GM23338 (cell line): ENCODE measurements at regions not wholly inside any gene's neighbourhood (a gene's known extent, or its start where the extent isn't known, plus 50 kb on each side); places are given as distances from the start of the nearest gene placed in this dataset.

Experiments used
- ATAC-seq: fragments of 200-7000 bp; cut with Tn5 transposase; 3 replicates; pipeline ENCODE4 v1.9.1; 2020
- DNase-seq: peaks from one replicate; pipeline ENCODE4 v3.0.0-alpha.2; 2015; ENCODE audit warnings: low spot score
- H2AFZ ChIP-seq: fragments of 200-600 bp; sonication (generic); 2 replicates; pipeline ENCODE4 v1.8.0; 2016; ENCODE audit warnings: antibody characterized with exemption, mild to moderate bottlenecking, moderate library complexity
- H3F3A ChIP-seq: fragments of 200-600 bp; sonication (generic); replicated peaks from 2 replicates; pipeline ENCODE4 v1.8.0; 2017; ENCODE audit warnings: antibody characterized with exemption, mixed run types, low read depth
- H3K27ac ChIP-seq: fragments of 200-600 bp; sonication (generic); 2 replicates; pipeline ENCODE4 v1.6.1; 2016; ENCODE audit warnings: low read depth
- H3K27me3 ChIP-seq: fragments of 200-600 bp; sonication (generic); 2 replicates; pipeline ENCODE4 v1.8.0; 2016; ENCODE audit warnings: mild to moderate bottlenecking, mixed run types, moderate library complexity; ENCODE audit not compliant: insufficient read depth
- H3K36me3 ChIP-seq: fragments of 200-600 bp; sonication (generic); 2 replicates; pipeline ENCODE4 v1.8.0; 2016; ENCODE audit warnings: mild to moderate bottlenecking; ENCODE audit not compliant: insufficient read depth
- H3K4me1 ChIP-seq: fragments of 200-600 bp; sonication (generic); 2 replicates; pipeline ENCODE4 v1.8.0; 2016; ENCODE audit warnings: mild to moderate bottlenecking, moderate library complexity; ENCODE audit not compliant: insufficient read depth
- H3K4me2 ChIP-seq: fragments of 200-600 bp; sonication (generic); 2 replicates; pipeline ENCODE4 v1.7.1; 2017; ENCODE audit warnings: mixed run types
- H3K4me3 ChIP-seq: fragments of 200-600 bp; sonication (generic); 2 replicates; pipeline ENCODE4 v1.6.1; 2016; ENCODE audit warnings: mixed run types
- H3K79me2 ChIP-seq: fragments of 200-600 bp; sonication (generic); replicated peaks from 2 replicates; pipeline ENCODE4 v1.8.0; 2017; ENCODE audit warnings: mild to moderate bottlenecking; ENCODE audit not compliant: insufficient read depth
- H3K9me2 ChIP-seq: fragments of 200-600 bp; sonication (generic); 2 replicates; pipeline ENCODE4 v1.8.0; 2017; ENCODE audit not compliant: insufficient read depth
- H4K20me1 ChIP-seq: fragments of 200-600 bp; sonication (generic); replicated peaks from 2 replicates; pipeline ENCODE4 v1.8.0; 2017; ENCODE audit warnings: mild to moderate bottlenecking; ENCODE audit not compliant: insufficient read depth
- H3K27ac Mint-ChIP-seq: 2 replicates; pipeline ENCODE4 v1.8.0; 2020; ENCODE audit warnings: inconsistent platforms, mild to moderate bottlenecking, moderate library complexity, mixed read lengths
- H3K27me3 Mint-ChIP-seq: 3 replicates; pipeline ENCODE4 v1.8.0; 2022; ENCODE audit warnings: low read depth, mild to moderate bottlenecking, moderate library complexity, mixed read lengths, inconsistent platforms; ENCODE audit not compliant: insufficient read depth, poor library complexity
- H3K36me3 Mint-ChIP-seq: 3 replicates; pipeline ENCODE4 v1.8.0; 2021; ENCODE audit warnings: low read depth, mild to moderate bottlenecking, inconsistent platforms, moderate library complexity, mixed read lengths
- H3K4me1 Mint-ChIP-seq: 3 replicates; pipeline ENCODE4 v1.8.0; 2020; ENCODE audit warnings: mild to moderate bottlenecking, inconsistent platforms, mixed read lengths
- H3K4me3 Mint-ChIP-seq: 3 replicates; pipeline ENCODE4 v1.8.0; 2021; ENCODE audit warnings: moderate library complexity, mild to moderate bottlenecking, inconsistent platforms, mixed read lengths
- H3K9me3 Mint-ChIP-seq: 3 replicates; pipeline ENCODE4 v1.8.0; 2020; ENCODE audit warnings: moderate library complexity, mild to moderate bottlenecking, inconsistent platforms, mixed read lengths
- CREB1 ChIP-seq: fragments of 250-450 bp; sonication (Bioruptor Pico); IDR thresholded peaks from 2 replicates; pipeline ENCODE4 v1.5.0; 2020; ENCODE audit warnings: low read depth, mild to moderate bottlenecking, moderate library complexity
- CTCF ChIP-seq, 2 experiments: fragments of 200-600 bp in 1 of 2; sonication (generic) in 1 of 2; conservative IDR thresholded peaks; 2 replicates each; pipeline versions ENCODE4 v1.5.1 to v1.6.1; 2016 to 2017; ENCODE audit warnings: antibody characterized with exemption in 2 of 2, low read depth in 2 of 2, mild to moderate bottlenecking in 2 of 2, moderate library complexity in 1 of 2
- EZH2 ChIP-seq: fragments of 200-600 bp; sonication (generic); IDR thresholded peaks from one replicate; pipeline ENCODE4 v1.8.0; 2017; ENCODE audit warnings: antibody characterized with exemption, mild to moderate bottlenecking, low read depth; ENCODE audit not compliant: unreplicated experiment
- EZH2phosphoT487 ChIP-seq: fragments of 200-600 bp; sonication (generic); IDR thresholded peaks from one replicate; pipeline ENCODE4 v1.8.1; 2018; ENCODE audit warnings: antibody characterized with exemption; ENCODE audit not compliant: unreplicated experiment
- JUNB ChIP-seq: IDR thresholded peaks from one replicate; pipeline ENCODE4 v1.6.1; 2016; ENCODE audit warnings: antibody characterized with exemption; ENCODE audit not compliant: unreplicated experiment
- NANOG ChIP-seq: IDR thresholded peaks from 2 replicates; pipeline ENCODE4 v1.6.1; 2016; ENCODE audit warnings: antibody characterized with exemption, borderline replicate concordance
- POLR2AphosphoS5 ChIP-seq: IDR thresholded peaks from 2 replicates; pipeline ENCODE4 v1.6.1; 2016; ENCODE audit warnings: antibody characterized with exemption, low read depth
- STAT1 ChIP-seq: IDR thresholded peaks from one replicate; pipeline ENCODE4 v1.6.1; 2016; ENCODE audit warnings: antibody characterized with exemption; ENCODE audit not compliant: unreplicated experiment
- ZNF114 ChIP-seq: fragments of 250-450 bp; sonication (Bioruptor Pico); IDR thresholded peaks from 2 replicates; pipeline ENCODE4 v1.5.0; 2020; ENCODE audit warnings: mild to moderate bottlenecking, moderate library complexity
- ZNF331 ChIP-seq: fragments of 250-450 bp; sonication (Bioruptor Pico); IDR thresholded peaks from 2 replicates; pipeline ENCODE4 v1.5.0; 2020; ENCODE audit warnings: low read depth, mild to moderate bottlenecking, moderate library complexity
- ZNF462 ChIP-seq: fragments of 250-450 bp; sonication (Bioruptor Pico); IDR thresholded peaks from 2 replicates; pipeline ENCODE4 v1.5.0; 2020; ENCODE audit warnings: mild to moderate bottlenecking, moderate library complexity
- TF ChIP-seq, protein P1 (sequence below): IDR thresholded peaks from one replicate; pipeline ENCODE4 v1.6.1; 2018; ENCODE audit warnings: antibody characterized with exemption; ENCODE audit not compliant: unreplicated experiment

- Mint-ChIP-seq H3K27ac (no peak overlapping the region), H3K9me3 (no peaks in the 10 kb centered on the region), H3K27me3 (peaks cover 2% of the 10 kb centered on the region), H3K36me3 (no peaks in the 10 kb centered on the region), H3K4me1 (peaks cover 20% of the 10 kb centered on the region), H3K4me3 (no peak overlapping the region)
- Histone ChIP-seq H3K4me3 (no peak overlapping the region), H3K4me1 (peaks cover 18% of the 10 kb centered on the region), H3F3A (no peaks in the 10 kb centered on the region), H2AFZ (no peak overlapping the region), H4K20me1 (no peaks in the 10 kb centered on the region), H3K36me3 (no peaks in the 10 kb centered on the region), H3K79me2 (no peaks in the 10 kb centered on the region), H3K27me3 (no peaks in the 10 kb centered on the region), H3K27ac (no peak overlapping the region), H3K4me2 (no peak overlapping the region), H3K9me2 (peaks cover 6% of the 10 kb centered on the region)
- TF ChIP-seq JUNB = no peak
- DNase-seq = no peak
- ATAC-seq = no peak
Measured at GRCh38 chr11:33488971-33489370, 211.7 kb downstream of the C11orf91 start.

GRCh38 chr11:33480626-33481025 lies 220.0 kb downstream of the C11orf91 start:
- no peak for DNase-seq
- no peak overlapping the region for H3K4me3 ChIP-seq
- H3F3A ChIP-seq = no peaks in the 10 kb centered on the region
- ATAC-seq = no peak
- H3K79me2 ChIP-seq = no peaks in the 10 kb centered on the region
- peaks cover 17% of the 10 kb centered on the region for H3K4me1 ChIP-seq
- no peak overlapping the region for H2AFZ ChIP-seq
- H3K36me3 Mint-ChIP-seq = no peaks in the 10 kb centered on the region
- no peaks in the 10 kb centered on the region for H3K36me3 ChIP-seq
- H3K27me3 Mint-ChIP-seq = peaks cover 2% of the 10 kb centered on the region
- no peaks in the 10 kb centered on the region for H3K27me3 ChIP-seq
- H3K27ac Mint-ChIP-seq = no peak overlapping the region
- H4K20me1 ChIP-seq = no peaks in the 10 kb centered on the region
- H3K4me3 Mint-ChIP-seq = no peak overlapping the region
- H3K4me2 ChIP-seq = no peak overlapping the region
- no peaks in the 10 kb centered on the region for H3K9me3 Mint-ChIP-seq
- peaks cover 1% of the 10 kb centered on the region for H3K9me2 ChIP-seq
- TF ChIP-seq NANOG (no peak), STAT1 (no peak), ZNF114 (no peak), POLR2AphosphoS5 (no peak), ZNF462 (CRISPR knock-in tag) (no peak), EZH2phosphoT487 (no peak), ZNF331 (CRISPR knock-in tag) (no peak), EZH2 (no peak), CTCF (conservative IDR thresholded peaks at IDR 0.05; ENCODE audit: low read depth in 2 of 2) (no peak), CREB1 (CRISPR knock-in tag) (no peak), JUNB (no peak)
- TF ChIP-seq, protein P1, sequence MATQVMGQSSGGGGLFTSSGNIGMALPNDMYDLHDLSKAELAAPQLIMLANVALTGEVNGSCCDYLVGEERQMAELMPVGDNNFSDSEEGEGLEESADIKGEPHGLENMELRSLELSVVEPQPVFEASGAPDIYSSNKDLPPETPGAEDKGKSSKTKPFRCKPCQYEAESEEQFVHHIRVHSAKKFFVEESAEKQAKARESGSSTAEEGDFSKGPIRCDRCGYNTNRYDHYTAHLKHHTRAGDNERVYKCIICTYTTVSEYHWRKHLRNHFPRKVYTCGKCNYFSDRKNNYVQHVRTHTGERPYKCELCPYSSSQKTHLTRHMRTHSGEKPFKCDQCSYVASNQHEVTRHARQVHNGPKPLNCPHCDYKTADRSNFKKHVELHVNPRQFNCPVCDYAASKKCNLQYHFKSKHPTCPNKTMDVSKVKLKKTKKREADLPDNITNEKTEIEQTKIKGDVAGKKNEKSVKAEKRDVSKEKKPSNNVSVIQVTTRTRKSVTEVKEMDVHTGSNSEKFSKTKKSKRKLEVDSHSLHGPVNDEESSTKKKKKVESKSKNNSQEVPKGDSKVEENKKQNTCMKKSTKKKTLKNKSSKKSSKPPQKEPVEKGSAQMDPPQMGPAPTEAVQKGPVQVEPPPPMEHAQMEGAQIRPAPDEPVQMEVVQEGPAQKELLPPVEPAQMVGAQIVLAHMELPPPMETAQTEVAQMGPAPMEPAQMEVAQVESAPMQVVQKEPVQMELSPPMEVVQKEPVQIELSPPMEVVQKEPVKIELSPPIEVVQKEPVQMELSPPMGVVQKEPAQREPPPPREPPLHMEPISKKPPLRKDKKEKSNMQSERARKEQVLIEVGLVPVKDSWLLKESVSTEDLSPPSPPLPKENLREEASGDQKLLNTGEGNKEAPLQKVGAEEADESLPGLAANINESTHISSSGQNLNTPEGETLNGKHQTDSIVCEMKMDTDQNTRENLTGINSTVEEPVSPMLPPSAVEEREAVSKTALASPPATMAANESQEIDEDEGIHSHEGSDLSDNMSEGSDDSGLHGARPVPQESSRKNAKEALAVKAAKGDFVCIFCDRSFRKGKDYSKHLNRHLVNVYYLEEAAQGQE = no peak
- peaks cover 12% of the 10 kb centered on the region for H3K4me1 Mint-ChIP-seq
- no peak overlapping the region for H3K27ac ChIP-seq
